ENCODE measurements at regions not wholly inside any gene's neighbourhood (a gene's known extent, or its start where the extent isn't known, plus 50 kb on each side); places are given as distances from the start of the nearest gene placed in this dataset.

- TF ChIP-seq CTCF (IDR thresholded peaks at IDR 0.05; ENCODE audit: borderline replicate concordance, control extremely low read depth, extremely low read depth, insufficient read depth, missing control alignments): no peak
- DNase-seq (ENCODE audit: low spot score): no peak
- in situ Hi-C loops (cut with MboI; ENCODE audit: low sequenced_read_pairs, unreplicated experiment): no loop called here
Observed at GRCh38 chr4:184315675-184316359, 98.1 kb upstream of the ENPP6 start.

GRCh38 chr4:184313702-184314659 lies 96.3 kb upstream of the ENPP6 start:
- DNase-seq (ENCODE audit: low spot score): peak; percentile 78
- no peak for TF ChIP-seq CTCF (IDR thresholded peaks at IDR 0.05; ENCODE audit: borderline replicate concordance, control extremely low read depth, extremely low read depth, insufficient read depth, missing control alignments)
- in situ Hi-C loops (cut with MboI; ENCODE audit: low sequenced_read_pairs, unreplicated experiment): no loop called here

- no peak for TF ChIP-seq CTCF (IDR thresholded peaks at IDR 0.05; ENCODE audit: borderline replicate concordance, control extremely low read depth, extremely low read depth, insufficient read depth, missing control alignments)
- in situ Hi-C loops (cut with MboI; ENCODE audit: low sequenced_read_pairs, unreplicated experiment): no loop called here
- DNase-seq (ENCODE audit: low spot score): no peak
Observed at GRCh38 chr4:184313058-184313581, 95.4 kb upstream of the ENPP6 start.

- TF ChIP-seq CTCF (IDR thresholded peaks at IDR 0.05; ENCODE audit: borderline replicate concordance, control extremely low read depth, extremely low read depth, insufficient read depth, missing control alignments): no peak
- no peak for DNase-seq (ENCODE audit: low spot score)
- in situ Hi-C loops (cut with MboI; ENCODE audit: low sequenced_read_pairs, unreplicated experiment): no loop called here
Observed at GRCh38 chr4:184312126-184312525, 94.5 kb upstream of the ENPP6 start.

- no peak for TF ChIP-seq CTCF (IDR thresholded peaks at IDR 0.05; ENCODE audit: borderline replicate concordance, control extremely low read depth, extremely low read depth, insufficient read depth, missing control alignments)
- in situ Hi-C loops (cut with MboI; ENCODE audit: low sequenced_read_pairs, unreplicated experiment): no loop called here
- no peak for DNase-seq (ENCODE audit: low spot score)
Observed at GRCh38 chr4:184310881-184311709, 93.4 kb upstream of the ENPP6 start.

- in situ Hi-C loops (cut with MboI; ENCODE audit: low sequenced_read_pairs, unreplicated experiment): no loop called here
- DNase-seq (ENCODE audit: low spot score): peak; percentile 63
- TF ChIP-seq CTCF (IDR thresholded peaks at IDR 0.05; ENCODE audit: borderline replicate concordance, control extremely low read depth, extremely low read depth, insufficient read depth, missing control alignments): peak; percentile 53
Observed at GRCh38 chr4:184310171-184310567, 92.5 kb upstream of the ENPP6 start.
